GM13976 (cell line): ENCODE measurements at regions not wholly inside any gene's neighbourhood (a gene's known extent, or its start where the extent isn't known, plus 50 kb on each side); places are given as distances from the start of the nearest gene placed in this dataset.

Experiments used
- DNase-seq: peaks from one replicate; pipeline ENCODE4 v3.0.0; 2012; ENCODE audit warnings: low spot score
- CTCF ChIP-seq: IDR thresholded peaks from 2 replicates; pipeline ENCODE4 v1.5.1; 2012; ENCODE audit warnings: borderline replicate concordance, mild to moderate bottlenecking; ENCODE audit not compliant: insufficient read depth; ENCODE audit errors: extremely low read depth, missing control alignments, control extremely low read depth
- in situ Hi-C: fragments of 300-500 bp; cut with MboI; formaldehyde crosslinking; loops from one replicate; pipeline ENCODE4 v1.12.0; 2022; ENCODE audit warnings: low sequenced_read_pairs, mixed read lengths, inconsistent platforms; ENCODE audit not compliant: unreplicated experiment

DNA sequence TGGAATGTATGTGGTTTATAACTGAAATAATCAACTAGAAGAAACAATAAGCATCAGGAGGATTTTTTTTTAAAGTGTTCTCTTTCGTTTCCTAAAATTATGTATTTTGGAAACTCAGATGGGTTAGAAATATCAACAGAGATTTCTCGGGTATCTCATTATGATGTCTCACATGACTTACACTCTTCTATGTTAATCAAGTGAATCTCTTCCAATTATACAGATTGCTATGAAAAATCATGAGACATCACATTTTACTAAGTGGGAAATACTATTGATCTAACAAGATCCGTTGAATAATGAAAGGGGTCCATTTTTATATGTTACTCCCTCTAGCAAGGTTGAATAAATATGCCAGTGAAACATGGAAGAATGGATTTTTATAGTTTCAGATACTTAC, 54.7 kb upstream of the NRIP1 start:
- DNase-seq = no peak
- no peak for TF ChIP-seq CTCF
- in situ Hi-C loops = no loop called here

DNA sequence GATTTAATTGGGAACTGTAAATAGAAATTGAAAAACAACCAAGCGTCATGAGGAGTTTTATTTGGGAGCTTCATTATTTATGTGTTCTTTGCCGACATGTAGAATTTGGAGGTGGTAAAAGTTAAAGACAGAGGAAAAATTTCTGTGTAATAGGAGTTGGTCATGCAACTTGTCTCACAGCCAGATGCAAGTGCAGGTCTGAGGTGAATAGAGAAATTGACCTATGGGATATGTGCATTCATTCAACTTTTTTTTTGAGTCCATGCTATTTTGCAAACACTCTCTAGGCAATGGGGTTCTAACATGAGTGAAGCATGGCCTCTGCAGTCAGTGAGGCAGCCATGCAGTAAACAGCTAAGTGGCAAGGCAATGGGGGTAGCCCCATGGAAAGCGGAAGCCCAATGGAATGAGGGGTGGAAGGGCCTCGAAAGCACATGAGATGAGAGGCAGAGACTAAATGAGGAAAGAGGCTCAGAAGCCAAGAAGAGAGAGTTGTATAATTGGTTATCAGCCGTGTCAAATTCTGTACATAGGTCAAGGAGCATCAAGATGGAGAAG, 56.4 kb upstream of the NRIP1 start:
- TF ChIP-seq CTCF = no peak
- in situ Hi-C loops = no loop called here

GRCh38 chr21:15121655-15122120, 56.9 kb upstream of the NRIP1 start:
- DNase-seq = no peak
- in situ Hi-C loops = no loop called here

More for the DNA sequence above, 56.4 kb upstream of the NRIP1 start:
- no peak for DNase-seq

DNA sequence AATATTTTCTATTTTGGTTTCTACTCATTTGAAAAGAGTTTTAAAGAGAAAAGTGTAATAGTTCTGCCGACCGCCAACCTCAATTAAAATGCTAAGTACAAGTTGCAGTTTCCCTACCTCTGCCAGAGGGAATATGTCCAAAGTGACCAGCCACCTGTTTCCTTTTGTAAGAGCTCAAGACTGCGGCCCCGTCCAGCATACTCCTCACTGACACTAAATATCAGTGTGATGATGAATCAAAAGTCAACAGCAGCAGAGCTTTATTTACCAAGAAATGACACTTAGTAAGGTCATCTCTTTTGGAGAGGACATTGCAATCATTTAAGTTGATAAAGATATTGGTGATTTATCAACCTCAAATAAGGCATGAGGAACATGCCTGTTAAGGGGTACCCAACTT, 57.4 kb upstream of the NRIP1 start:
- no peak for DNase-seq
- TF ChIP-seq CTCF = no peak
- in situ Hi-C loops = no loop called here

More at GRCh38 chr21:15121655-15122120, 56.9 kb upstream of the NRIP1 start:
- TF ChIP-seq CTCF = no peak

- DNase-seq = no peak
- in situ Hi-C loops = no loop called here
- TF ChIP-seq CTCF = no peak
Observed at GRCh38 chr21:15124731-15125130, 59.9 kb upstream of the NRIP1 start.

DNA sequence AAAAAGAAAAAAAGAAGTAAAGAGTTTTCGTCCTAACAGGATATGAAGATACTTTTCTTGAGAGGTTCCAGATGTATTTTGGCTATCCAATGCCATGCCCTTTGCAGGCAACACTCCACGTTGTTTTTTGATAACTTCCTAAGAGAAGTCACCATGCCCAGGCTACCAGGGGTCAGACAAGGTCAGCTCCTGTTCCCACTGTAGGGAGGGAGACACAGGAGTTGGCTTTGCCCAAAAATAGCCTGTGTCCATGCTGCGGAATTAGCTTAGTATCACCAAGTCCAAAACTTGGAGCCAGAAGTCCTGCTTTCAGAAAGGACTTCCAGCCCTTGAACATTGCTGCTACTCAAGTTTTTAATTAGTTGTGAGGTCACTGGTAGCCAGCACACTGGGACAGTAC, 62.1 kb upstream of the NRIP1 start:
- in situ Hi-C loops = no loop called here

More for the DNA sequence above, 62.1 kb upstream of the NRIP1 start:
- no peak for DNase-seq
- TF ChIP-seq CTCF = no peak
